ENCODE measurements at regions not wholly inside any gene's neighbourhood (a gene's known extent, or its start where the extent isn't known, plus 50 kb on each side); places are given as distances from the start of the nearest gene placed in this dataset.
"Not testable (repeated sequence)": the region's sequence is repeated elsewhere in the genome, so short reads cannot be mapped to it uniquely, and the experiment has no call there.

DNA sequence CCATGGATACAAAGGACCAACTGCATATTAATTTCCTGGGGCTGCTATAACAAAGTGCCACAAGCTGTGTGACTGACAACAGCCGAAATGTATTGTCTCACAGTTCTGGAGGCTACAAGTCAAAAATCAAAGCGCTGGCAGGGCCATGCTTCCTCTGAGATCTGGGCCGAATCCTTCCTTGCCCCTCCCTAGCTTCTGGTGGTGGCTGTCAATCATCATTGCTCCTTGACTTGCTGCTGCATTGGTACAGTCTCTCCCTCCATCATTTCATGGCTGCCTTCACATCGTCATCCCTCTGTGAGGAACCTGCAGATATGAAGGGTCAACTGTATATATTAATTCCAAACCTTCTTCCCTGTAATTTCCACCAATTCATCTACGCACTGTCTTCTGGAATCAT, 118.3 kb downstream of the EXOC5 start:
- DNase-seq: no peak

GRCh38 chr14:57139173-57139572, 129.5 kb downstream of the EXOC5 start:
- no peak for DNase-seq

GRCh38 chr14:57136669-57137328, 131.9 kb downstream of the EXOC5 start:
- DNase-seq: no peak

DNA sequence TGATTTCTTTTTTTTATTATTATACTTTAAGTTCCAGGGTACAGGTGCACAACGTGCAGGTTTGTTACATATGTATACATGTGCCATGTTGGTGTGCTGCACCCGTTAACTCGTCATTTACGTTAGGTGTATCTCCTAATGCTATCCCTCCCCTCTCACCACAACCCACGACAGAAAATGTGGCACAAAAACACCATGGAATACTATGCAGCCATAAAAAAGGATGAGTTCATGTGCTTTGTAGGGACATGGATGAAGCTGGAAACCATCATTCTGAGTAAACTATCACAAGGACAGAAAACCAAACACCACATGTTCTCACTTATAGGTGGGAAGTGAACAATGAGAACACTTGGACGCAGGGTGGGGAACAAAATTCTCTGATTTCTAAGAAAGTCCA, 140.9 kb downstream of the EXOC5 start:
- DNase-seq: not testable (repeated sequence)

DNA sequence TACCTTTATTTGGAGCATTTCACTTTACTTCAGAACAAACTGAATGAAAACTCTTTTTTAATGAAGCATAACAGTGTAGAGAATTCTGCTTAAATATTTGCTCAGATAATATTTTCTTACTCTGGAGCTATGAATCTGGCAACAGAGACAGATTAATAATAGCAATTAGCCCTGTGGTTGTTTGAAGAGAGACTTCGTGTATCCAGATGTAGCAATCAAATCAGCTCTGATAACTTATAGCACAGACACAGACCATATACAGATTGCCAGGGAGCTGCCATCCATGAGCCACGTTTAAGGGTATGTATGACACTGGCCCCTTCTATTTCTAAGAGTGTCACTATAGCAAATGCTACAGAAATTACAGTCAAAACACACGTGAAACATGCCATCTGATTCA, 146.6 kb downstream of the EXOC5 start:
- no peak for DNase-seq

- not testable (repeated sequence) for DNase-seq
Measured at GRCh38 chr14:57112072-57112807, 156.5 kb downstream of the EXOC5 start.

GRCh38 chr14:57110411-57110810, 158.3 kb downstream of the EXOC5 start:
- not testable (repeated sequence) for DNase-seq

- no peak for DNase-seq
Measured at GRCh38 chr14:57091030-57091608, 177.6 kb downstream of the EXOC5 start.

- no peak for DNase-seq
Measured at GRCh38 chr14:57089901-57090300, 178.8 kb downstream of the EXOC5 start.

- no peak for DNase-seq
Measured at GRCh38 chr14:57087841-57088240, 180.9 kb downstream of the EXOC5 start.

GRCh38 chr14:57086271-57087162, 182.2 kb downstream of the EXOC5 start:
- DNase-seq: no peak

GRCh38 chr14:57085801-57086200, 182.9 kb downstream of the EXOC5 start:
- no peak for DNase-seq

DNA sequence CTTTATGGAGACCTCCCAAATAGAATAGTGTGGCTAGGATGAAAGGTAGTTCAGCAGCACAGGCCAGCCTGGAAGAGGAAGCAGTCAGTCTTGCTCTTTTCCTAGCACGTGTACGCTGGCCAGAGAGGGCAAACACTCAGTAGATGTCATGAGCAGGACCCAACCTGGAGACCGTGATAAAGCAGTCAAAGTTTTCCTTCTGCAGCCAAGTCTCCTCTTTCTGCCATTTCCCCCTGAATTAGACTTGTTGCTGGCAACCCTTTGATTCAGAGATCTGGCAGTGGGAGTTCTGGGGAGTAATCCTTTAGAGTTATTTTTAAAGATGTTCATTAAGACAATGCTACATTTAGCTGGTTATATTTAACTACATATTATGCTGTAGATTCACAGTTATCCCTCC, 183.7 kb downstream of the EXOC5 start:
- no peak for DNase-seq

DNA sequence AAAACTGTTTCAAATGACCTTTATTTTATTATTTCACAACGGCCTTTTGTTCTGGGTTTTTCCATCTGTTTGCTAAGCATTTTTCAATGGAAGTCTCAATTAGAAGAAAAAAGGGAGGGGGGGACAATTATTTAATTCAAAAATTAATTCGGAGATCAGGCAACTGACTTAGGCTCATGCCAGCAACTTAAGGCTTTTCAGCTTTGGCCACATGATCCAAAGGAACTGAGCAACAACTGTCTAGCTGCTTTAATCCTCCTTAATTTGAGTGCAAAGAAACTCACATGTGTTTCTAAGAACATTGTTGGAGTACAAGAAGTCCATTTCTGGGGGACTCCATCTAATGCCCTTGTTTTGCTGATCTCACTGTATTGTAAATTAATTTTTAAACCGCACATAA, 188.0 kb downstream of the EXOC5 start:
- no peak for DNase-seq

- DNase-seq: no peak
Measured at GRCh38 chr14:57078054-57078453, 190.7 kb downstream of the EXOC5 start.

GRCh38 chr14:57073986-57074385, 194.7 kb downstream of the EXOC5 start:
- DNase-seq: no peak

DNA sequence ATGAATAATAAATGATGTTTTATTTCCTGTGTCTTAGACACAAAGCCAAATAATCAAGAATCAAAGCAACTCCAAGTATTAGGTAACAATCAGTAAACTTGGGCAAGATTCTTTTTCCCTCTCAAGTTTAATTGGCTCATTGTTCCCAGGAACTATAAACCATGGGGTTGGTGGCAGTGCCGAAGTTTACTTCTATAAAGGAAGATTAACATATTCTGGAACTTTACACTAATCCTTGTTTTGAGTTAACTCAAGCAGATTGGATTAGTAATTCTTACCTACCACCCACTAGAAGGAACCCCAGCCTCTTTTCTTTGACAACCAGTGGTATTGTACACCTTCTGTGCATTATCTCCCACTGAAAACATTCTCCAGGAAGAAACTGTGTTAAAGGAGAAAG, 197.1 kb downstream of the EXOC5 start:
- no peak for DNase-seq

DNA sequence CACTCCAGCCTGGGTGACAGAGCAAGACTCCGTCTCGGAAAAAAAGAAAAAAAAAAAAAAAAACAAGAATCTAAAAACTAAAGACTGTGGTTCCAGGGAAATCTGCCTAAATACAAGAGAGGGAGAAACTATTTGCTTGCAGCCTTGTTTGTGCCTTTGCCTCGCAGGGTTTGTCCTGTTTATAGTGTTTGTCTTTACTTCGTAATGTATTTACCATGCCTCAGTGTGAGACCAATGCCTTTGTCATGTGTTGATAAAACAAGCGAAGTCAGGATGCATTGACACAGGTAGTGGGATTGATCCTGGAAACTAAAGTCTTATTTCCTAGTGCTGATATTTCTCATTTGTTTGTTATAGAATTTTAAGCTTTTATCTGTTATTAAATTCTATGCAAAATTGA, 199.0 kb downstream of the EXOC5 start:
- DNase-seq: no peak

GRCh38 chr14:57068511-57068910, 200.2 kb downstream of the EXOC5 start:
- no peak for DNase-seq

DNA sequence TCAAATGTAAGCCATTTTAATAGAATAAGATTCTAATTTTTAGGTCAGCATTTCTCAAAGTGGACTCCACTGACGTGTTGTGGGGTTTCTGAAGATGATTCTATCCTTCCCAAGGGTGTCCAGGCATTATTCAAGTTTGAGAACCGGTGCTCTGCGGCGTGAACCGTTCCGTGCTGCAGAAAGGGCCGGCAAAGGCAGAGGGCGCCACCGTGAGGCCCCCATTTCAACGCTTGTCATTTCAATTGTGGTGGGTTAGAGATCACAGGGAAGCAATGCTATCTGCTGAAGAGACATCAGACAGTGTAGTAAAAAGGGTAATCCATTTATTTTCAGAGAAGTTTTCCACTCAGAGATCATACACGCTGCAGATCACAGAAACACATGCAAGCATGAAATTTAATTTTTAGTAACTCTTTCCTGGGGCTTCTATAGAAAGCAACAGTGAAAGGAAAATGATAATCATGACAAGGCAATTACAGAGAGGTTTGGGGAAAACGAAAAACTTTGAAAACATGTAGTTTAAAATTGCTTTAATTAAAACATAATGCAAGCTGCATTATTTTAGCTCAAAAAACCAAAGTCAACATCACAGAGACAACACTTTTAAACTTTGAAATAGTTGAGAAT, 201.7 kb downstream of the EXOC5 start:
- DNase-seq: peak; percentile 3

DNA sequence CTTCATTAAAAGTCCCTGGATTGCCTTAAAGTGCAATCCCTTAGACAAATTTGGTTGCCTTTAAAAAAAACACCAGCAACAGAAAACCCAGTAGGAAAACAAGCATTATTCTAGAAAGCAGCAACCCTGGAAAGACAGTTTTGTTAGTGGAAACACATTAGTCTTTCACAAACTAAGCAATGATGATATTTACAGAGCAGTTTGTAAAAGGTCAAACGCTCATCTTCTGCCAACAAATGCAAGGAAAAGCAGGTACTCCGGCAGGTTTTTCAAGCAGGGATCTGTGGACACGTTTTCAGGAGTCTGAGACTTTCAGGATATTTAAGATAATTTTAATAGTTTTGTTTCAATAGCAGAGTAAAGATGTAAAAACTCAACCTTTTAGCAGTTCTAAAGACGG, 202.2 kb downstream of the EXOC5 start:
- no peak for DNase-seq

DNA sequence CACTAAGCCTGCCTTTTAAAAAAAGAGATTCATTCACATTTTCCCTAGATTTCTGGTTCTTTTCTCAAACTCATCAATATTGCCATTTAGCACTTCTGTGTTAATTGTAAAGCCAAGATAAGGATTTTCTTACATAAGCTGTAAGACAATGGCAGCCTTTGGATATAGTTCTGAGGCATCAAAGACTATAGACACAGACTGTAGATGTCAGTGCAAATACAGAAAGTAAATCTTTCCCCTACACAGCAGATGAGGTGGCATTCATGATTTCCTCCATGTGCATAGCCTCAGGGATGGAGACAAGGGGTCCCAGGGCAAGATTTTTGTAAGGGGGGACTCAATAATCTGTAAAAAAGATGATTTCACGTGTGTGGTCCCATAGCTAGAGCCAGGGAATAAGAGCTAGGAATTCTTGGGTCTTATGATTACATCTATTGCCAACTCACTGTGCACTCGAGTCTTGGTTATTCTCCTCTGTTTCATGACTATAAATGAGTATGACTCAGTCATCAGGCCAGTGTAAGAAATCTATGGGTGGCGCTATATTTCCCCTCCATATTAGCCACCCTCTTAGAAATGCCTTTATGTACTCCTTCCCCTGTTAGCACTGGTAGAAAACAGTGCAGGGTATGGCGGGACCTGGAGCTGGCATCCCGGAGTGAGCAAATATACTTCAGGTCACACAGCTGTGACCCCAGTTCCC, 207.5 kb downstream of the EXOC5 start:
- DNase-seq: no peak
